ENCODE measurements at regions not wholly inside any gene's neighbourhood (a gene's known extent, or its start where the extent isn't known, plus 50 kb on each side); places are given as distances from the start of the nearest gene placed in this dataset.

DNA sequence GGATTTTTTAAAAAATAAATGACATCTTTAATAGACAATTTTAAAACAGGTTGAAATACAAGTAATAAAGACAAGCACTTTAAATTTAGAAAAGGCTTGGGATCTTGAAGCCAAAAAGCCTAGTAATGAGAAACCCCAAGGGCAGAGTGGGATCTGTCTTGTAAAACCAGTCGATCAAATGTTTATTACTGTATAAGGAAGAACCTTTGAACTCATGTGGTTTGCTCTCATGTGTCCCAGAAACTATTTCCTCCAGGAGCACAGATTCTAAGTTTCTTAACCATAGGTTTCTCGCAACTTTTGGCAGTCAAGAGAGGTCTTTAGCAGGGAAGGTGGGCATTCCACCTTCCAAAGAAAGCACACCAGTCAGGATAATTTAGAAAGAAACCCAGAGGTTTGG, 541.7 kb upstream of the BTBD3 start:
- Histone ChIP-seq H3K79me2 (ENCODE audit: insufficient read depth, low read length) (no peaks in the 10 kb centered on the region), H3F3A (ENCODE audit: low read depth) (no peaks in the 10 kb centered on the region), H4K20me1 (ENCODE audit: insufficient read depth, low read length, poor library complexity, severe bottlenecking) (no peaks in the 10 kb centered on the region), H3K4me1 (ENCODE audit: insufficient read depth, low read length, poor library complexity, severe bottlenecking) (no peaks in the 10 kb centered on the region), H2AFZ (ENCODE audit: low read length) (no peak overlapping the region), H3K36me3 (ENCODE audit: insufficient read depth, low read length) (no peaks in the 10 kb centered on the region), H3K27me3 (ENCODE audit: insufficient read depth, low read length, poor library complexity, severe bottlenecking) (no peaks in the 10 kb centered on the region), H3K9me2 (replicated peaks; ENCODE audit: low read depth, low read length) (no peaks in the 10 kb centered on the region), H3K4me2 (ENCODE audit: low read depth, low read length, poor library complexity, severe bottlenecking) (no peak overlapping the region), H3K9ac (ENCODE audit: low read depth, low read length, poor library complexity, severe bottlenecking) (no peak overlapping the region), H3K9me3 (ENCODE audit: insufficient read depth, low read depth, low read length) (no peaks in the 10 kb centered on the region), H3K4me3 (ENCODE audit: low read length, poor library complexity, severe bottlenecking) (no peak overlapping the region)
- TF ChIP-seq EZH2phosphoT487 (IDR thresholded peaks at IDR 0.05; ENCODE audit: borderline replicate concordance): no peak
- TF ChIP-seq, protein P1, sequence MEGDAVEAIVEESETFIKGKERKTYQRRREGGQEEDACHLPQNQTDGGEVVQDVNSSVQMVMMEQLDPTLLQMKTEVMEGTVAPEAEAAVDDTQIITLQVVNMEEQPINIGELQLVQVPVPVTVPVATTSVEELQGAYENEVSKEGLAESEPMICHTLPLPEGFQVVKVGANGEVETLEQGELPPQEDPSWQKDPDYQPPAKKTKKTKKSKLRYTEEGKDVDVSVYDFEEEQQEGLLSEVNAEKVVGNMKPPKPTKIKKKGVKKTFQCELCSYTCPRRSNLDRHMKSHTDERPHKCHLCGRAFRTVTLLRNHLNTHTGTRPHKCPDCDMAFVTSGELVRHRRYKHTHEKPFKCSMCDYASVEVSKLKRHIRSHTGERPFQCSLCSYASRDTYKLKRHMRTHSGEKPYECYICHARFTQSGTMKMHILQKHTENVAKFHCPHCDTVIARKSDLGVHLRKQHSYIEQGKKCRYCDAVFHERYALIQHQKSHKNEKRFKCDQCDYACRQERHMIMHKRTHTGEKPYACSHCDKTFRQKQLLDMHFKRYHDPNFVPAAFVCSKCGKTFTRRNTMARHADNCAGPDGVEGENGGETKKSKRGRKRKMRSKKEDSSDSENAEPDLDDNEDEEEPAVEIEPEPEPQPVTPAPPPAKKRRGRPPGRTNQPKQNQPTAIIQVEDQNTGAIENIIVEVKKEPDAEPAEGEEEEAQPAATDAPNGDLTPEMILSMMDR (conservative IDR thresholded peaks at IDR 0.05; ENCODE audit: low read length): no peak

DNA sequence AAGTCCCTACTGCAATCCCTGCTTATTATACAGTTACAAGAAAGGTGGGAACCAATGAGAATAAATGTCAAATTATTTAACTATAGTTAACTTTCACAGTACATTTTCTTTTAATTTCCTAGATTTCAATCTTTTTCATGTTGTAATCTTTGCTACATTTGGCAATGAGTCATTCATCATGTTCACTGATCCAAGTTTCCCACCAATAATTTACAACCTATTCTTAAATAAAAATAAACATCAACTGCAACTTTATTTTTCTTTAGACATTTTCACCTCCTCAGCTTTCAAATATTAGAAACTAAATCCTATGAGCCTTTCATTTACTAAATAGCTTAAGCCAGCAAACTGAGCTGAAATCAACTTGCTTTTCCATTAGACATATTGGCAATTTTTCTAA, 541.3 kb upstream of the BTBD3 start:
- no peaks in the 10 kb centered on the region for H3K36me3 ChIP-seq (ENCODE audit: insufficient read depth, low read length)
- no peak overlapping the region for H3K9ac ChIP-seq (ENCODE audit: low read depth, low read length, poor library complexity, severe bottlenecking)
- no peaks in the 10 kb centered on the region for H3K27me3 ChIP-seq (ENCODE audit: insufficient read depth, low read length, poor library complexity, severe bottlenecking)
- H3K79me2 ChIP-seq (ENCODE audit: insufficient read depth, low read length): no peaks in the 10 kb centered on the region
- TF ChIP-seq EZH2phosphoT487 (IDR thresholded peaks at IDR 0.05; ENCODE audit: borderline replicate concordance): no peak
- TF ChIP-seq, protein P1 (conservative IDR thresholded peaks at IDR 0.05; ENCODE audit: low read length): no peak
- H3F3A ChIP-seq (ENCODE audit: low read depth): no peaks in the 10 kb centered on the region
- H2AFZ ChIP-seq (ENCODE audit: low read length): no peak overlapping the region
- no peaks in the 10 kb centered on the region for H4K20me1 ChIP-seq (ENCODE audit: insufficient read depth, low read length, poor library complexity, severe bottlenecking)
- H3K4me1 ChIP-seq (ENCODE audit: insufficient read depth, low read length, poor library complexity, severe bottlenecking): no peaks in the 10 kb centered on the region
- H3K9me2 ChIP-seq (replicated peaks; ENCODE audit: low read depth, low read length): no peaks in the 10 kb centered on the region
- no peaks in the 10 kb centered on the region for H3K9me3 ChIP-seq (ENCODE audit: insufficient read depth, low read depth, low read length)
- no peak overlapping the region for H3K4me2 ChIP-seq (ENCODE audit: low read depth, low read length, poor library complexity, severe bottlenecking)
- no peak overlapping the region for H3K4me3 ChIP-seq (ENCODE audit: low read length, poor library complexity, severe bottlenecking)

DNA sequence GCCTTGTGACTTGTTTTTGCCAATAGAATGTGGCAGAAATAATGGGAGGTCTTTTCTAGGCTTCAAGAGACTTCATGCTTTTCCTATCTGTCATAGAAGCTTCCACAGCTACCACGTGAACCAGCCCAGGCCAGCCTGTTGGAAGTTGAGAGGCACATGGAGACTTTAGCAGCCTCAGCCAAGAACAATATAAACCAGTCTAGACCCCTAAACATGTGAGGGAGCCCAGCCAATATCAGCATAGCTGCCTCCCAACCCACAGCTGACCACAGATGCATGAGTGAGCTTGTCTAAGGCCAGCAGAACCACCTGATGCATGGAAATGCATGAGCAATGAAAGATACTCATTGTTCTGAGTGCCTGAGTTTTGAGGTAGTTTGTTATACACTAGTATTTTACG, 540.7 kb upstream of the BTBD3 start:
- H3K4me1 ChIP-seq (ENCODE audit: insufficient read depth, low read length, poor library complexity, severe bottlenecking): no peaks in the 10 kb centered on the region
- no peaks in the 10 kb centered on the region for H3K9me3 ChIP-seq (ENCODE audit: insufficient read depth, low read depth, low read length)
- no peaks in the 10 kb centered on the region for H3K36me3 ChIP-seq (ENCODE audit: insufficient read depth, low read length)
- no peak overlapping the region for H3K9ac ChIP-seq (ENCODE audit: low read depth, low read length, poor library complexity, severe bottlenecking)
- no peaks in the 10 kb centered on the region for H3K27me3 ChIP-seq (ENCODE audit: insufficient read depth, low read length, poor library complexity, severe bottlenecking)
- no peaks in the 10 kb centered on the region for H3F3A ChIP-seq (ENCODE audit: low read depth)
- no peaks in the 10 kb centered on the region for H3K79me2 ChIP-seq (ENCODE audit: insufficient read depth, low read length)
- H3K4me3 ChIP-seq (ENCODE audit: low read length, poor library complexity, severe bottlenecking): no peak overlapping the region
- TF ChIP-seq, protein P1 (conservative IDR thresholded peaks at IDR 0.05; ENCODE audit: low read length): no peak
- TF ChIP-seq EZH2phosphoT487 (IDR thresholded peaks at IDR 0.05; ENCODE audit: borderline replicate concordance): no peak
- H3K4me2 ChIP-seq (ENCODE audit: low read depth, low read length, poor library complexity, severe bottlenecking): no peak overlapping the region
- H4K20me1 ChIP-seq (ENCODE audit: insufficient read depth, low read length, poor library complexity, severe bottlenecking): no peaks in the 10 kb centered on the region
- no peaks in the 10 kb centered on the region for H3K9me2 ChIP-seq (replicated peaks; ENCODE audit: low read depth, low read length)
- H2AFZ ChIP-seq (ENCODE audit: low read length): no peak overlapping the region
